Epithelial cell of esophagus (primary cell): ENCODE measurements at regions not wholly inside any gene's neighbourhood (a gene's known extent, or its start where the extent isn't known, plus 50 kb on each side); places are given as distances from the start of the nearest gene placed in this dataset.

Experiments
- DNase-seq: peaks from one replicate; pipeline ENCODE4 v3.0.0; 2010; ENCODE audit warnings: low read depth
- H3K4me3 ChIP-seq: 2 replicates; pipeline ENCODE4 v1.5.1; 2011; ENCODE audit warnings: mild to moderate bottlenecking, low read length, control low read depth
- CTCF ChIP-seq: IDR thresholded peaks from 2 replicates; pipeline ENCODE4 v1.5.1; 2011; ENCODE audit warnings: low read depth, mild to moderate bottlenecking, low read length, control low read depth, inconsistent platforms; ENCODE audit not compliant: insufficient read depth; ENCODE audit errors: missing control alignments

- H3K4me3 ChIP-seq: no peak overlapping the region
- DNase-seq: no peak
These were observed 495.5 kb upstream of the MYT1L start for GRCh38 chr2:2826621-2827020.

GRCh38 chr2:2826209-2826551 is 495.1 kb upstream of the MYT1L start:
- no peak overlapping the region for H3K4me3 ChIP-seq
- DNase-seq: no peak
- TF ChIP-seq CTCF: no peak

More at GRCh38 chr2:2826621-2827020, 495.5 kb upstream of the MYT1L start:
- no peak for TF ChIP-seq CTCF

GRCh38 chr2:2825516-2826208 is 494.6 kb upstream of the MYT1L start:
- TF ChIP-seq CTCF: no peak
- DNase-seq: no peak
- H3K4me3 ChIP-seq: no peak overlapping the region

GRCh38 chr2:2825062-2825461 is 494.0 kb upstream of the MYT1L start:
- no peak overlapping the region for H3K4me3 ChIP-seq
- no peak for DNase-seq
- no peak for TF ChIP-seq CTCF

- no peak for DNase-seq
- TF ChIP-seq CTCF: no peak
- no peak overlapping the region for H3K4me3 ChIP-seq
These were observed 493.5 kb upstream of the MYT1L start for GRCh38 chr2:2824588-2824987.

GRCh38 chr2:2823061-2823753 is 492.1 kb upstream of the MYT1L start:
- no peak for TF ChIP-seq CTCF
- H3K4me3 ChIP-seq: no peak overlapping the region
- DNase-seq: peak; percentile 20

GRCh38 chr2:2822143-2822542 is 491.1 kb upstream of the MYT1L start:
- no peak for DNase-seq
- no peak for TF ChIP-seq CTCF

More at GRCh38 chr2:2822143-2822542, 491.1 kb upstream of the MYT1L start:
- no peak overlapping the region for H3K4me3 ChIP-seq
